KMS-11 (cell line): ENCODE measurements at regions not wholly inside any gene's neighbourhood (a gene's known extent, or its start where the extent isn't known, plus 50 kb on each side); places are given as distances from the start of the nearest gene placed in this dataset.

Experiments
- H2AFZ ChIP-seq: fragments of 200-600 bp; sonication (generic); 2 replicates; pipeline ENCODE4 v1.6.1; 2016; ENCODE audit warnings: antibody characterized with exemption, mixed run types, low read depth
- H3K27ac ChIP-seq: fragments of 200-600 bp; sonication (generic); 2 replicates; pipeline ENCODE4 v1.6.1; 2016; ENCODE audit warnings: mild to moderate bottlenecking, mixed run types
- H3K27me3 ChIP-seq: fragments of 200-600 bp; sonication (generic); 2 replicates; pipeline ENCODE4 v1.6.1; 2017; ENCODE audit warnings: mild to moderate bottlenecking, low read depth, mixed run types, moderate library complexity; ENCODE audit not compliant: insufficient read depth
- H3K36me3 ChIP-seq: fragments of 200-600 bp; sonication (generic); 2 replicates; pipeline ENCODE4 v1.6.1; 2017; ENCODE audit warnings: mild to moderate bottlenecking, mixed run types; ENCODE audit not compliant: insufficient read depth
- H3K4me1 ChIP-seq: fragments of 200-600 bp; sonication (generic); 2 replicates; pipeline ENCODE4 v1.6.1; 2016; ENCODE audit warnings: mild to moderate bottlenecking, low read depth, mixed run types; ENCODE audit not compliant: poor library complexity, severe bottlenecking
- H3K4me2 ChIP-seq: fragments of 200-600 bp; sonication (generic); 2 replicates; pipeline ENCODE4 v1.7.0; 2016; ENCODE audit warnings: mild to moderate bottlenecking, mixed run types
- H3K4me3 ChIP-seq: fragments of 200-600 bp; sonication (generic); IDR thresholded peaks from 2 replicates; pipeline ENCODE4 v1.6.1; 2017; ENCODE audit warnings: low read depth, low read length, mixed read lengths; ENCODE audit not compliant: insufficient read depth
- H3K79me2 ChIP-seq: fragments of 200-600 bp; sonication (generic); 2 replicates; pipeline ENCODE4 v1.6.1; 2016; ENCODE audit warnings: low read depth, mixed run types; ENCODE audit not compliant: insufficient read depth
- H3K9ac ChIP-seq: fragments of 200-600 bp; sonication (generic); 2 replicates; pipeline ENCODE4 v1.6.1; 2016; ENCODE audit warnings: mild to moderate bottlenecking, mixed run types
- H4K20me1 ChIP-seq: fragments of 200-600 bp; sonication (generic); 2 replicates; pipeline ENCODE4 v1.6.1; 2016; ENCODE audit warnings: mild to moderate bottlenecking, mixed run types; ENCODE audit not compliant: insufficient read depth
- TF ChIP-seq, protein P1 (sequence below): fragments of 200-600 bp; sonication (generic); conservative IDR thresholded peaks from 2 replicates; pipeline ENCODE4 v1.6.1; 2017; ENCODE audit warnings: low read depth, mild to moderate bottlenecking, antibody characterized with exemption, low read length, moderate library complexity, mixed read lengths

DNA sequence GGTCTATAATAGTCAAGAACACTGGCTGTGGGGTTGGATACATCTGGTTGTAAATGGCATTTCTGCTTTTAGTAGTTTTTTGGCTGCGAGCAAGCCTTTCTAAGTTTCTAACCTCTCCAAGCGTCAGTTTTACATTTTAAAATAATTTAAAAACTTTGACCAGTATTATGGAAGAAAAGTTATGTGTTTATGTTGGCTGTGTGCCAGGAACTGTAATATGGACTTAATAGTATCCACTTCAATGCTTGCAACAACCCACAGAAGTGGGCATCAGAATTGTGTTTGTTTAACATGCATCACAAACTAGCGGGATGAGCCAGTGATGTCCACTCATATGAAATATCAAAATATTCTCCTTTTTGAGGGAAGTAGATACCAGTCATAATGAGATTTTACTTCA, 844.2 kb downstream of the JRKL start:
- Histone ChIP-seq H3K27me3 (no peaks in the 10 kb centered on the region), H3K79me2 (no peaks in the 10 kb centered on the region), H3K4me3 (no peak overlapping the region), H3K9ac (no peak overlapping the region), H3K36me3 (no peaks in the 10 kb centered on the region), H3K4me2 (no peak overlapping the region), H3K4me1 (no peaks in the 10 kb centered on the region), H4K20me1 (no peaks in the 10 kb centered on the region), H3K27ac (no peak overlapping the region), H2AFZ (no peak overlapping the region)
- TF ChIP-seq, protein P1, sequence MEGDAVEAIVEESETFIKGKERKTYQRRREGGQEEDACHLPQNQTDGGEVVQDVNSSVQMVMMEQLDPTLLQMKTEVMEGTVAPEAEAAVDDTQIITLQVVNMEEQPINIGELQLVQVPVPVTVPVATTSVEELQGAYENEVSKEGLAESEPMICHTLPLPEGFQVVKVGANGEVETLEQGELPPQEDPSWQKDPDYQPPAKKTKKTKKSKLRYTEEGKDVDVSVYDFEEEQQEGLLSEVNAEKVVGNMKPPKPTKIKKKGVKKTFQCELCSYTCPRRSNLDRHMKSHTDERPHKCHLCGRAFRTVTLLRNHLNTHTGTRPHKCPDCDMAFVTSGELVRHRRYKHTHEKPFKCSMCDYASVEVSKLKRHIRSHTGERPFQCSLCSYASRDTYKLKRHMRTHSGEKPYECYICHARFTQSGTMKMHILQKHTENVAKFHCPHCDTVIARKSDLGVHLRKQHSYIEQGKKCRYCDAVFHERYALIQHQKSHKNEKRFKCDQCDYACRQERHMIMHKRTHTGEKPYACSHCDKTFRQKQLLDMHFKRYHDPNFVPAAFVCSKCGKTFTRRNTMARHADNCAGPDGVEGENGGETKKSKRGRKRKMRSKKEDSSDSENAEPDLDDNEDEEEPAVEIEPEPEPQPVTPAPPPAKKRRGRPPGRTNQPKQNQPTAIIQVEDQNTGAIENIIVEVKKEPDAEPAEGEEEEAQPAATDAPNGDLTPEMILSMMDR = no peak

DNA sequence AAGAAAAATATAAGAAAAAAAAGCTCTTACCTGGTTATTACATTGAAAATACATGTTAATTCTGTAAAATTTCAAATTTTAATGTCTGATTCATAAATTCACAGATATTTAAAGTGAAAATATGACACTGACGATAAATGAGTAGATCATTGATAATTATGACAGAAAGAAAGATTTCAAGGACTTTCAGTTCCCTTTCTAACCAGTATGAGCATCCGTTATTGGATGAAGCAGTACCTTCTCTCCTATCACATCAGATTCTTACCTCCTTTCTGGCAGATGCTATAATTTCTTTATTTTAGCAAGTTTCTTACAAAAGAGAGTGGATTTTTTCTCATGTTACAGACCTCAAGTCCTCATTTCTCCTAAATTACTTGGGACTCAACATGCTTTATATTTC, 847.3 kb downstream of the JRKL start:
- H3K27me3 ChIP-seq = no peaks in the 10 kb centered on the region

DNA sequence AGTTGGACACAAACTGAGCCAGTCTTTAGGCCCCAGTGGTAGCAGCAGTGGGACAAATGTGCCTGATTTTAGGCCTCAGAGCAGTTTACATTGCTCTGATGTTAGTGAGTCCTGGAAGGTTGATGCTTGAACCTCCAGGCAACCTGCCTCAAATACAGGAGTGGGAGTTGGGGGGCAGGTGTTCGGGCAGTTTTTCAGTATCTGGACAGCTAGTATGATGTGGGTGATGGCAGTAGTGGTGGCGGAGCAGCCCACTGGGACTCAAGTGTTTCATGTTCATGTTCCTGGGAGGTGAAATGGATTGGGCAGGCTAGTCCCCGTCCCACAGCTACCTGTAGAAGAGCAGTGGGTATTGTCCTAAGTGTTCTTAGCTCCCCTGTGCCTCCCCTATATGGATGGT, 857.8 kb downstream of the JRKL start:
- Histone ChIP-seq H3K9ac (no peak overlapping the region), H4K20me1 (no peaks in the 10 kb centered on the region), H3K79me2 (no peaks in the 10 kb centered on the region), H2AFZ (no peak overlapping the region), H3K4me1 (no peaks in the 10 kb centered on the region), H3K4me2 (no peak overlapping the region), H3K27ac (no peak overlapping the region), H3K27me3 (no peaks in the 10 kb centered on the region), H3K36me3 (no peaks in the 10 kb centered on the region), H3K4me3 (no peak overlapping the region)
- TF ChIP-seq, protein P1 = no peak

More for the DNA sequence above, 847.3 kb downstream of the JRKL start:
- Histone ChIP-seq H3K36me3 (no peaks in the 10 kb centered on the region), H2AFZ (no peak overlapping the region), H3K9ac (no peak overlapping the region), H3K79me2 (no peaks in the 10 kb centered on the region), H3K27ac (no peak overlapping the region), H4K20me1 (no peaks in the 10 kb centered on the region), H3K4me1 (no peaks in the 10 kb centered on the region), H3K4me3 (no peak overlapping the region), H3K4me2 (no peak overlapping the region)
- TF ChIP-seq, protein P1 = no peak

DNA sequence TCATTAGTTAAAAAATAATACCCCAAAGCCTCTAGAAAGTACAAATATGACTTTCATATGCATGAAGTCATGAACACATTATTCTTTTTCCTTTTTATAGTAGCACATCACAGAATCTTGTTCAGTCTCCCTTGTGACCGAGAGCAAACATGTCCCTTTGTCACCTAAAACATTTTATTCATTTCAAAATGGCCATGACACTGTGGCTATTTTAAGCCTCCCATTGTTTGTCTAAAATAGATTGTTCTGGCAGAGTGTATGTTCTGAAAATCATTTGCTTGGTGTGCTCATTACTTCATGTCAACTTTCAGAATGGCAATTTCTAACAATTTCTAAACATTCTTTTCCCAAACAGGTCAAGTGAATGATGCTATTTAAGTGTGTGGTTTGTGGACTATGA, 865.0 kb downstream of the JRKL start:
- H2AFZ ChIP-seq = no peak overlapping the region
- H3K4me3 ChIP-seq = no peak overlapping the region
- H4K20me1 ChIP-seq = no peaks in the 10 kb centered on the region
- no peaks in the 10 kb centered on the region for H3K4me1 ChIP-seq
- H3K4me2 ChIP-seq = no peak overlapping the region
- H3K9ac ChIP-seq = no peak overlapping the region
- H3K27me3 ChIP-seq = no peaks in the 10 kb centered on the region
- TF ChIP-seq, protein P1 = no peak
- no peaks in the 10 kb centered on the region for H3K79me2 ChIP-seq
- H3K27ac ChIP-seq = no peak overlapping the region
- no peaks in the 10 kb centered on the region for H3K36me3 ChIP-seq
